Breast epithelium (tissue), 3 donors: ENCODE measurements at regions not wholly inside any gene's neighbourhood (a gene's known extent, or its start where the extent isn't known, plus 50 kb on each side); places are given as distances from the start of the nearest gene placed in this dataset.

Experiments
- POLR2AphosphoS5 ChIP-seq, 3 donors: sonication (generic); formaldehyde crosslinking; IDR thresholded peaks; one replicate each; pipeline ENCODE4 v1.6.1; 2017; ENCODE audit warnings: antibody characterized with exemption in 3 of 3
- TF ChIP-seq, protein P1 (sequence below), 3 donors: fragments of 450-650 bp; IDR thresholded peaks; one replicate each; pipeline ENCODE4 v1.5.1; 2016 to 2017; ENCODE audit warnings: antibody characterized with exemption in 3 of 3, mild to moderate bottlenecking in 3 of 3, moderate library complexity in 3 of 3

DNA sequence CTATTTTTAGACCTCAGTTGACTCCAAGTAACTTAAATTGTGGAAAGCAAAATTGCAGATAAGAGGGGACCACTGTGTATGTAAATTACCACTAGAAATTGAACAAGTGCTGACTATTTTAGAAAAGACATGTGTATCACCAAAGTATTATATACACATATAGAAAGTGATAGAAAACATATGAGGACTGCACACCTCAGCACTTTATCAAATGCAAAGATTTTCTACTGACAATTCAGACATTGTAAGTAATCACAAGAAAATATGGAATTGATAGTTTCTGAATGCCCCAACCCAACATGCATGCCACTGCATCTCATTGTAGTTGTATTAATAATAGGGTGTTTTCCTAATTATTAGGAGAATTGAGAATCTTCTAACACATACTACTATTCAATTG lies 536.5 kb downstream of the CDH11 start:
- TF ChIP-seq, protein P1, sequence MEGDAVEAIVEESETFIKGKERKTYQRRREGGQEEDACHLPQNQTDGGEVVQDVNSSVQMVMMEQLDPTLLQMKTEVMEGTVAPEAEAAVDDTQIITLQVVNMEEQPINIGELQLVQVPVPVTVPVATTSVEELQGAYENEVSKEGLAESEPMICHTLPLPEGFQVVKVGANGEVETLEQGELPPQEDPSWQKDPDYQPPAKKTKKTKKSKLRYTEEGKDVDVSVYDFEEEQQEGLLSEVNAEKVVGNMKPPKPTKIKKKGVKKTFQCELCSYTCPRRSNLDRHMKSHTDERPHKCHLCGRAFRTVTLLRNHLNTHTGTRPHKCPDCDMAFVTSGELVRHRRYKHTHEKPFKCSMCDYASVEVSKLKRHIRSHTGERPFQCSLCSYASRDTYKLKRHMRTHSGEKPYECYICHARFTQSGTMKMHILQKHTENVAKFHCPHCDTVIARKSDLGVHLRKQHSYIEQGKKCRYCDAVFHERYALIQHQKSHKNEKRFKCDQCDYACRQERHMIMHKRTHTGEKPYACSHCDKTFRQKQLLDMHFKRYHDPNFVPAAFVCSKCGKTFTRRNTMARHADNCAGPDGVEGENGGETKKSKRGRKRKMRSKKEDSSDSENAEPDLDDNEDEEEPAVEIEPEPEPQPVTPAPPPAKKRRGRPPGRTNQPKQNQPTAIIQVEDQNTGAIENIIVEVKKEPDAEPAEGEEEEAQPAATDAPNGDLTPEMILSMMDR (IDR thresholded peaks at IDR 0.05), result no peak
- TF ChIP-seq POLR2AphosphoS5 (IDR thresholded peaks at IDR 0.05), result no peak
